Lower lobe of right lung (tissue), 2 donors: ENCODE measurements at regions not wholly inside any gene's neighbourhood (a gene's known extent, or its start where the extent isn't known, plus 50 kb on each side); places are given as distances from the start of the nearest gene placed in this dataset.
"Not testable (repeated sequence)": the region's sequence is repeated elsewhere in the genome, so short reads cannot be mapped to it uniquely, and the experiment has no call there.

ENCODE experiments used
- ATAC-seq, 2 donors: fragments of 200-7000 bp; cut with Tn5 transposase; one replicate each; pipeline ENCODE4 v1.9.1; 2020 to 2022; ENCODE audit warnings: mild to moderate bottlenecking in 2 of 2, moderate library complexity in 2 of 2
- DNase-seq: peaks from one replicate; pipeline ENCODE4 v3.0.0-alpha.2; 2020
- H3K27ac ChIP-seq: fragments of 200-600 bp; one replicate; pipeline ENCODE4 v1.8.0; 2022
- H3K27me3 ChIP-seq: fragments of 200-600 bp; one replicate; pipeline ENCODE4 v1.8.0; 2022; ENCODE audit warnings: low read depth
- H3K36me3 ChIP-seq: fragments of 200-600 bp; one replicate; pipeline ENCODE4 v1.8.0; 2022; ENCODE audit warnings: mild to moderate bottlenecking
- H3K4me1 ChIP-seq: fragments of 200-600 bp; one replicate; pipeline ENCODE4 v1.8.0; 2022
- H3K4me3 ChIP-seq: fragments of 200-600 bp; one replicate; pipeline ENCODE4 v1.8.0; 2022; ENCODE audit warnings: mild to moderate bottlenecking
- H3K9me3 ChIP-seq: fragments of 200-600 bp; one replicate; pipeline ENCODE4 v1.8.0; 2022
- intact Hi-C: fragments of 100-400 bp; cut with DNase I; formaldehyde crosslinking; loops from one replicate; pipeline ENCODE4 v1.11.0; 2022
- TF ChIP-seq, protein P1 (sequence below): fragments of 200-600 bp; IDR thresholded peaks from one replicate; pipeline ENCODE4 v1.8.0; 2022; ENCODE audit warnings: antibody characterized with exemption, mild to moderate bottlenecking
- donor health status: DM: no; HTN: yes; CAD: no; lungs with severe emphysema.

DNA sequence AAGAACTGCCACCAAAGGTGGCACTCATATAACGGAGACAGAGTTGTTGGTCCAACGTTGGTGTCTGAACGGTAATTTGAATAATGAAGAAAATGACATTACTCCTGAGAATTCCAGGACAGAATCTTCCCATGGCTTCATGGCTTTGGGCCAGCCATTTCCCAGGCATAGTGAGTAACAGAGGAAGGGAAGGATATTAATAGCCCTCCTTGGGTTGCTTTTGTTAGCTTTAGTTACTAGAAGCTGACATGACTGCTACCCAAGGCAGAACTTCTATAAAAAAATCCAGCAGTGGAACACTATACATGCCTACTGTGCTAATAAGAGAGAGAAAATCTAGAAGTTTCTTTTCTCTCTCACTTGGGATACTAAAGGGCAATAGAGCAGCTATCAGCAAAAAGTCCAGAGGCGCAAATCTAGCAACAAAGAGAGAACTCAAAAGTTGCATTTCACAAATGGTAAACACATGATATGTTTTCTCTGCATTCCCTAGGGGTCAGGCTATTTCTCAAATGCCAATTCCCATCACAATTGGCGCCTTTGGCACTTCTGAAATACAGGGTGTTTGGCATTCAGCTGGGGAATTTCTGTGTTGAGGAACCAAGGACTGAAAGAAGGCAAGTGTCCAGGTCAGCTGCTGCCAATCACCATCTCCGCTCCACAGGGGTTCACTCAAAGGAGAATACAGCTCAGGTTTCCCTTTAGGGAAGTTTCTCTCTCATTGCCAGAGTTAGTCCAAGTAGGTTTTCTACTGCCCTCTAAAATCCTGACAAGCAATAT is 160.8 kb upstream of the KYNU start:
- no peak for ATAC-seq

DNA sequence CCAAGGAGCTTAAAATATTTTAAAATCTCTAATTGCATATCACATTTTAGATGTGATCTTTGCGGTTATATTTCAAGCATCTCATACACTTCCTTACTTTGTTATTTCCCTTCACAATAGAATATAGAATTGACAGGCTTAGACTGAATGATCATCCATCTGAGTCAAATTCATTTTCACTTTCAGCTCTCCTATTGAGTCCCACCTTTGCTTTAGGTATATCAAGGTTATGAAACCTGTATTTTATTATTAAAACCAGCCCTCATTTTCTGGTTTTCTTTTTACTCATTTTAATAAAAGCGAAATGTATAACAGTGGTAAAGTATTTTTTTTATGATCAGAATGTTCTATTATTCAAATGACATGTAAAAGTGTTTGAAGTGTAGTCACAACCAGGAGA is 162.9 kb upstream of the KYNU start:
- intact Hi-C loops, result no loop called here
- TF ChIP-seq, protein P1, sequence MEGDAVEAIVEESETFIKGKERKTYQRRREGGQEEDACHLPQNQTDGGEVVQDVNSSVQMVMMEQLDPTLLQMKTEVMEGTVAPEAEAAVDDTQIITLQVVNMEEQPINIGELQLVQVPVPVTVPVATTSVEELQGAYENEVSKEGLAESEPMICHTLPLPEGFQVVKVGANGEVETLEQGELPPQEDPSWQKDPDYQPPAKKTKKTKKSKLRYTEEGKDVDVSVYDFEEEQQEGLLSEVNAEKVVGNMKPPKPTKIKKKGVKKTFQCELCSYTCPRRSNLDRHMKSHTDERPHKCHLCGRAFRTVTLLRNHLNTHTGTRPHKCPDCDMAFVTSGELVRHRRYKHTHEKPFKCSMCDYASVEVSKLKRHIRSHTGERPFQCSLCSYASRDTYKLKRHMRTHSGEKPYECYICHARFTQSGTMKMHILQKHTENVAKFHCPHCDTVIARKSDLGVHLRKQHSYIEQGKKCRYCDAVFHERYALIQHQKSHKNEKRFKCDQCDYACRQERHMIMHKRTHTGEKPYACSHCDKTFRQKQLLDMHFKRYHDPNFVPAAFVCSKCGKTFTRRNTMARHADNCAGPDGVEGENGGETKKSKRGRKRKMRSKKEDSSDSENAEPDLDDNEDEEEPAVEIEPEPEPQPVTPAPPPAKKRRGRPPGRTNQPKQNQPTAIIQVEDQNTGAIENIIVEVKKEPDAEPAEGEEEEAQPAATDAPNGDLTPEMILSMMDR, result no peak
- H3K4me3 ChIP-seq, result no peak overlapping the region

More for the DNA sequence above, 160.8 kb upstream of the KYNU start:
- Histone ChIP-seq H3K27ac (no peak overlapping the region), H3K9me3 (no peaks in the 10 kb centered on the region), H3K36me3 (no peaks in the 10 kb centered on the region), H3K4me1 (no peaks in the 10 kb centered on the region), H3K27me3 (no peaks in the 10 kb centered on the region), H3K4me3 (no peak overlapping the region)
- intact Hi-C loops, result no loop called here
- TF ChIP-seq, protein P1, result no peak
- DNase-seq, result no peak

DNA sequence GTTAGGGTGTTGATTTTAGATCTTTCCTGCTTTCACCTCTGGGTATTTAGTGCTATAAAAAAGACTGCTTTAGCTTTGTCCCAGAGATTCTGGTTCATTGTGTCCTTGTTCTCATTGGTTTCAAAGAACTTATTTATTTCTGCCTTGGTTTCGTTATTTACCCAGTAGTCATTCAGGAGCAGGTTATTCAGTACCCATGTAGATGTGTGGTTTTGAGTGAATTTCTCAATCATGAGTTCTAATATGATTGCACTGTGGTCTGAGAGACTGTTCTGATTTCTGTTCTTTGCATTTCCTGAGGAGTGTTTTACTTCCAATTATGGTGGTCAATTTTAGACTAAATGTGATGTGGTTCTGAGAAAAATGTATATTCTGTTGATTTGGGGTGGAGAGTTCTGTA is 167.1 kb upstream of the KYNU start:
- TF ChIP-seq, protein P1, result no peak
- no peaks in the 10 kb centered on the region for H3K27me3 ChIP-seq
- ATAC-seq (no peak), DNase-seq (no peak)
- intact Hi-C loops, result no loop called here
- no peaks in the 10 kb centered on the region for H3K9me3 ChIP-seq
- no peaks in the 10 kb centered on the region for H3K4me1 ChIP-seq
- no peaks in the 10 kb centered on the region for H3K36me3 ChIP-seq
- no peak overlapping the region for H3K27ac ChIP-seq
- no peak overlapping the region for H3K4me3 ChIP-seq

More for the DNA sequence above, 162.9 kb upstream of the KYNU start:
- Histone ChIP-seq H3K27ac (no peak overlapping the region), H3K9me3 (no peaks in the 10 kb centered on the region), H3K27me3 (no peaks in the 10 kb centered on the region), H3K36me3 (no peaks in the 10 kb centered on the region), H3K4me1 (no peaks in the 10 kb centered on the region)
- ATAC-seq (no peak), DNase-seq (no peak)

DNA sequence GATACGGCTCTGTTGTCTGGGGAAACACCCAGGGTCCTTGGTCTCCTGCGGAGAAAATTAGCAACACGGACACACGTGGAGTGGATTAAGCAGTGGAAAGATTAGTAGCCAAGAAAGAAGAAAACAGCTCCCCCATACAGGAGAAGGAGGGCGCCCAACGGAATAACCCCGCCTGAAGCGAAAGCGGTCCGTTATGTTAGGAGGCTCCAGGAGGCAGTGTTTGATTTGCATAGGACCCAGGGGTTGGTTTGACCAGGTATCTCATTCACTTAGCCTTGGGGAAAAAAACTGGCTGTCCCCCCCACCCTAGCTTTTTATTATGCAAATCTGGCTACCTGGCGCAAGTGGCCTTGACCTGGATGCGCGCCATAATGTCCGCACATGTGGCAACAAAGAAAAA is 170.1 kb upstream of the KYNU start:
- ATAC-seq (no peak), DNase-seq (no peak)
- H3K4me1 ChIP-seq, result no peaks in the 10 kb centered on the region
- H3K27me3 ChIP-seq, result no peaks in the 10 kb centered on the region
- no peak overlapping the region for H3K27ac ChIP-seq
- H3K36me3 ChIP-seq, result no peaks in the 10 kb centered on the region
- TF ChIP-seq, protein P1, result no peak
- H3K9me3 ChIP-seq, result no peaks in the 10 kb centered on the region
- intact Hi-C loops, result no loop called here
- H3K4me3 ChIP-seq, result no peak overlapping the region

DNA sequence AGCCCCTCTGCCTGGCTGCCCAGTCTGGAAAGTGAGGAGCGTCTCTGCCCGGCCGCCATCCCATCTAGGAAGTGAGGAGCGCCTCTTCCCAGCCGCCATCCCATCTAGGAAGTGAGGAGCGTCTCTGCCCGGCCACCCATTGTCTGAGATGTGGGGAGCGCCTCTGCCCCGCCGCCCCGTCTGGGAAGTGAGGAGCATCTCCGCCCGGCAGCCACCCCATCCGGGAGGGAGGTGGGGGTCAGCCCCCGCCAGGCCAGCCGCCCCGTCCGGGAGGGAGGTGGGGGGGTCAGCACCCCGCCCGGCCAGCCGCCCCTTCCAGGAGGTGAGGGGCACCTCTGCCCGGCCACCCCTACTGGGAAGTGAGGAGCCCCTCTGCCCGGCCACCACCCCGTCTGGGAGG is 175.1 kb upstream of the KYNU start:
- H3K4me1 ChIP-seq, intact Hi-C loops, H3K27me3 ChIP-seq, H3K36me3 ChIP-seq, DNase-seq, H3K4me3 ChIP-seq, H3K9me3 ChIP-seq, ATAC-seq, H3K27ac ChIP-seq: not testable (repeated sequence)

DNA sequence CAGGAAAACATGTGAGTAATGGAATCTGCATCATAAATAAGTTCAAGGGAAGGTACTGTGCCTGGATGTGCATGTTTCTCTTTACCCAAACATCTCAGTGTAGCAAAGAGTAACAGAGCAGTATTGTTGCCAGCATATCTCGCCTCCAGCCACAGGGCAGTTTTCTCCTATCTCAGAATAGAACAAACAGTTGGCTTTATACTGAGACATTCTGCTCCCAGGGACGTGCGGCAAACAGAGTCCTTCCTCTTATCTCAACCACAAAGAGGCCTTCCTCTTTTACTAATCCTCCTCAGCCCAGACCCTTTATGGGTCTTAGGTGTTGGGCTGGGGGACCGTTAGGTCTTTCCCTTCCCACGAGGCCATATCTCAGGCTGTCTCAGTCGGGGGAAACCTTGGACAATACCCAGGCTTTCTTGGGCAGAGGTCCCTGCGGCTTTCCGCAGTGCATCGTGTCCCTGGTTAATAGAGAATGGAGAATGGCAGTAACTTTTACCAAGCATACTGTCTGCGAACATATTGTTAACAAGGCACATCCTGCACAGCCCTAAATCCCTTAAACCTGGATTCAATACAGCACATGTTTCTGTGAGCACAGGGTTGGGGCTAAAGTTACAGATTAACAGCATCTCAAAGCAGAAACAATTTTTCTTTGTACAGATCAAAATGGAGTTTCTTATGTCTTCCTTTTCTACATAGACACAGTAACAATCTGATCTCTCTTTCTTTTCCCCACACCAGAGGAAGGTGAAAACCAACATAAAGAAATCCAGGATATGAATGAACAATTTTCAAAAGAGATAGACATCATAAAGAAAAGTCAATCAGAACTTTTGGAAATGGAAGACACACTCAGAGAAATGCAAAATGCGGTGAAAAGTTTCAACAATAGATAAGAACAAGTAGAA is 181.9 kb upstream of the KYNU start:
- H3K27me3 ChIP-seq, H3K9me3 ChIP-seq, H3K4me3 ChIP-seq, H3K4me1 ChIP-seq, H3K27ac ChIP-seq, ATAC-seq, H3K36me3 ChIP-seq, intact Hi-C loops, DNase-seq: not testable (repeated sequence)
